Kidney epithelial cell (primary cell): ENCODE measurements at regions not wholly inside any gene's neighbourhood (a gene's known extent, or its start where the extent isn't known, plus 50 kb on each side); places are given as distances from the start of the nearest gene placed in this dataset.

Experiments
- DNase-seq: peaks from one replicate; pipeline ENCODE4 v3.0.0-alpha.2; 2010; ENCODE audit warnings: low read depth
- H3K27me3 ChIP-seq: 2 replicates; pipeline ENCODE4 v1.6.0; 2011; ENCODE audit warnings: low read length; ENCODE audit not compliant: control insufficient read depth, insufficient read depth
- H3K36me3 ChIP-seq: 2 replicates; pipeline ENCODE4 v1.5.1; 2011; ENCODE audit warnings: low read length; ENCODE audit not compliant: control insufficient read depth, insufficient read depth
- H3K4me3 ChIP-seq: 2 replicates; pipeline ENCODE4 v1.5.1; 2011; ENCODE audit warnings: low read depth, mild to moderate bottlenecking, control low read depth, low read length
- CTCF ChIP-seq: IDR thresholded peaks from 2 replicates; pipeline ENCODE4 v1.5.1; 2011; ENCODE audit warnings: mild to moderate bottlenecking, moderate library complexity, low read length, control low read depth, inconsistent platforms; ENCODE audit not compliant: insufficient read depth, poor library complexity, severe bottlenecking

- no peaks in the 10 kb centered on the region for H3K36me3 ChIP-seq
- no peak for TF ChIP-seq CTCF
- H3K4me3 ChIP-seq: no peak overlapping the region
- no peak for DNase-seq
- no peaks in the 10 kb centered on the region for H3K27me3 ChIP-seq
These were observed 113.2 kb downstream of the MARCHF4 start for GRCh38 chr2:216259081-216259480.

DNA sequence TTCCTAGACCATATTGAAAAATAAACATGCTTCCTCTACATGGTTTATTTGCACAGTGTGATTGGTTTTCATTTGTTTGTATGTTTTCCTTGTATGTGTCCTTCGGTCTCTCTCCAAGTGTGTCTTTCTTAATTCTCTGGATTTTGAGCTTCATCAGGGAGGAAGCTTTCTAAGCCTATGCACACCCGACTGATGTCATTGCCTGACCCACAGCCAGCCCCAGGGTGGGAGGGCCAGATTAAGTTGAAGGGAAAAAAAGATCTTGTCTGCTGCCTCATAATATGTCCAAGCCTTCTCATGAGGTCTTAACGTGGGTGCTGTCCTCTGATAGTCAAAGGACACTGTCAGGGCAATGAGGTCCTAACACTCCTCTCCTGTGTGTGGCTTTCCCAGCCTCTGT is 115.2 kb downstream of the MARCHF4 start:
- Histone ChIP-seq H3K27me3 (no peaks in the 10 kb centered on the region), H3K4me3 (no peak overlapping the region), H3K36me3 (no peaks in the 10 kb centered on the region)
- no peak for TF ChIP-seq CTCF
- DNase-seq: no peak
